Embryonic facial prominence (tissue), 1 donor: ENCODE measurements at regions not wholly inside any gene's neighbourhood (a gene's known extent, or its start where the extent isn't known, plus 50 kb on each side); places are given as distances from the start of the nearest gene placed in this dataset.
"Not testable (repeated sequence)": the region's sequence is repeated elsewhere in the genome, so short reads cannot be mapped to it uniquely, and the experiment has no call there.

Source experiments
- DNase-seq: peaks from one replicate; pipeline ENCODE4 v3.0.0-alpha.2; 2016; ENCODE audit errors: extremely low spot score

DNA sequence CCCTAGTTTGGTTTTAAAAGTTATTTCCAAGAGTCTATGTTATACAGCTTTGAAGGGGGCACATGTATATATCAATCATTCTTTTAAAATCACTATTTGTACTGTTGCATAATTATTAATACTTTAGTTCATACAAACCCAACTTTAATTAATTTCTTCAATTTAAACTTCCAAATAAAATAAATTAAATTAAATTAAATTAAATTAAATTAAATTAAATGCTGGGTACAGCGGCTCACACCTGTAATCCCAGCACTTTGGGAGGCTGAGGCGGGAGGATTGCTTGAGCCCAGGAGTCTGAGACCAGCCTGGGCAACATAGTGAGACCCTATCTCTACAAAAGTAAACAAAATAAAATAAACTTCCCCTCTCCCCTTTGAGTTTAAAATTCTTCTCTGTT, 98.9 kb upstream of the MYO10 start:
- DNase-seq = not testable (repeated sequence)

DNA sequence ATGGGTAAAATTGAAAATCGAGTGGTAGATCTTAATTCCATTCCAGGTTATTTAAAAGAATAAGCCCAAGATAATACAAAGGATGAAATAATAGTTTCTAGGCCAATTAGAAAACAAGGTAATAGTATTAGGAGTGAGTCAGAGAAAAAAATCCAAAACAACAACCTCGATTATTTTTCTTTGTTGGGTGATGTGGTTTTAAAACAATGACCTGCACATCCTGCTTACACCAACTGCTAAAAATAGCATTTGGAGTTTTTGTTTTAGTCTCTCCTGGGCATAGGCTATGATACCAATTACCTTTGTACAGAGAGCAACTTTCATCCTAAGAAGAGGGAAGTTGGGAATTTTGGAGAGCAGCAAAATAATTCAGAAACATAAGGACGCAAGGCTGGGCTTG, 101.7 kb upstream of the MYO10 start:
- no peak for DNase-seq

DNA sequence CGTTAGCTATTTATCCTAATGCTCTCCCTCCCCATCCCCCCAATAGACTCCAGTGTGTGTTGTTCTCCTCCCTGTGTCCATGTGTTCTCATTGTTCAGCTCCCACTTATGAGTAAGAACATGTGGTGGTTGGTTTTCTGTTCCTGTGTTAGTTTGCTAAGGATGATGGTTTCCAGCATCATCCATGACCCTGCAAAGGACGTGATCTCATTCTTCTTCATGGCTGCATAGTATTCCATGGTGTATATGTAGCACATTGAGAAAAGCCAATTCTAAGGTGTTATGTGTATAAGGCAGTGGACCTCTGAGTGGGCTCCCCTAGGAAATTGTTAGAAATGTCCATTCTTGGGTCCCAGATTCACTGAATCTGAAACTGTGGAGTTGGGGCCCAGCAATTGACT, 103.1 kb upstream of the MYO10 start:
- no peak for DNase-seq

DNA sequence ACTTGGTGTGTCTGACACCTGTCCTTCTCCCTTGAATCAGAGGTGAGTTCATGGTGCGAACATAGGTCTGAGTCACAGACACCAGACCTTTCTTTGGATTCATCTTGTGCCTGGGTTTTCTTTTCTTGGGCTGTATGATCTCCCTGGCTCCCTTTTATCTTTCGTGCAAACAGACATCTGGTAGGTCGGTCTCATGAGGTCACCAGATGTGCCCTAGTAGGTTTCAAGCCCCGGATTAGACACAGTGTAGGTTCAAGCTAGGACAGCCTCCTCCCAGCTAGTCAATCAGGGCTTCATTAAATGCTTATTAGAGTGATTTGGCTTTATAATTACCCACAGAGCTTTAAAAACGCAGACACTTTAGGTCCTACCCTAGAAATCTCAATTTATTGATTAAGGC, 106.0 kb upstream of the MYO10 start:
- DNase-seq = no peak

DNA sequence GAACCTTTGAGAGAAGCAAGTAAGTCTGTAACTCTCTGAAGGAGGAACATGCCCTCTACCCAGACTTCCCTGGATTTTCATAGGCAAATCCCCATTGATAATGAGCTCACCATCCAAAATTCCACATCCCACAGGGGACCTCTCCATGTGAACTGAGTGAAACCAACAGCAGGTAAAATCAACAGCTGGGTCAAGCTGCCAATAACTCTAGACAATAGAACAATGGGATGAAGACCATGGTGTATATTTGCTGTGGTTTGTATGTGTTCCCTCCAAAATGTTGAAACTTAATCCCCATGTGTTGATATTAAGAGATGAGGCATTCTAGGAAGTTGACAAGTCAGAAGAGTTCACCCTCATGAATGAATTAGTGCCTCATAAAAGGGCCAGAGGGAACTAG, 110.2 kb upstream of the MYO10 start:
- DNase-seq = no peak

DNA sequence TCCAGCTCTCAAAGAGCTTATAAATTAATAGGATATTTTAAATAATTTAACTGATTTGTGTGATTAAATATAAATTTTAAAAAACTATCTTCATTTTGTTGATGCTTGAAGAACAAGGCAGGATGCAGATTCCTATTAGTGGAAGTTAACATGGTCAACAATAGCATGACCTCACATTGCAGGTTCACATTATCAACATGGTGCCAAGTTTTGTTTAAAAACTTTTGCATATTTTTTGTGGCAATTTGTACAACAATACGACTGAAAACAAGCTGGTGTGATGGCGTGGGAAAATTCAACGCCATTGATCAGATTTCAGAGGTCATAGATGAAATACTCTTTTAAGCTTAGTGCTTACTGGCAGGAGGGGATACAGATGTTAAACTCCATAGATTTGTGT, 114.1 kb upstream of the MYO10 start:
- DNase-seq = no peak

DNA sequence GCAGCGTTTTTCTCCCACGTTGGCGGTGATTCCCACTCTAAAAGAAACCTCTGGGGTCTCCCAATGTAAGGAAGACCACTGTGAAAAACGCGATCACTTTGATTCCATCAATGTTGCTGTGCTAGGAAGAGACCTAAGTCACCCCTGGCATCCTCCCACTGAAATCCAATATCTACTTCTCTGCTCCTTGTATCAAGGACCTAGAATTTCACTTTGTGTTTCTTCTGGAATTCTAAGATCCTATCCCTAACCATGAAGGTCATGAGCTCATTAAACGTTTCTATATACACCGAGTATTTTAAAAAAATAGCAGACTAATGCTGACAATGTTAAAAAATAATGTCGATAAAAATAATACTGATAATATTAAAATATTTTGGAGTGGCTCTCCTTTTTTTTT, 118.8 kb upstream of the MYO10 start:
- DNase-seq = no peak

DNA sequence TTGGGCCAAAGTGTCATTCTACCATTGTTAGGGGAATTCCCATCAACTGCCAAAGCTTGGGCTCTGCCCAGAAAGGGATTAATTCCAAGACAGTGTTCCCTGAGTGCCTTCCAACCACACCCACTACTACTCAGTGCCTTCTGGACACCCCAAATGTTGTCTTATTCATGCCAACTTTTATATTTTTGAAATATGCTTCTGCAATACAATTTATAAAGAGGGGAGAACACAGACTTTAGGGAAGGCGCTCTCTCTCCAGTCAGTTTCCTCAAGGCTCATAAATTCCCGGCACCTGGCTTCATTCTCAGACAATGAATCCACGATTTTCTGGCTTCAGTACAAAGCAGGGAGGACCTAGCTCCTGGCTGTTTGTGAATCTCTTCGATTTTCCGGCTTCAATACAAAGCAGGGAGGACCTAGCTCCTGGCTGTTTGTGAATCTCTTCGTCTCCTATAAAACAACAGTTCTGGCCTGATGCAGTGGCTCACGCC, 120.1 kb upstream of the MYO10 start:
- no peak for DNase-seq

DNA sequence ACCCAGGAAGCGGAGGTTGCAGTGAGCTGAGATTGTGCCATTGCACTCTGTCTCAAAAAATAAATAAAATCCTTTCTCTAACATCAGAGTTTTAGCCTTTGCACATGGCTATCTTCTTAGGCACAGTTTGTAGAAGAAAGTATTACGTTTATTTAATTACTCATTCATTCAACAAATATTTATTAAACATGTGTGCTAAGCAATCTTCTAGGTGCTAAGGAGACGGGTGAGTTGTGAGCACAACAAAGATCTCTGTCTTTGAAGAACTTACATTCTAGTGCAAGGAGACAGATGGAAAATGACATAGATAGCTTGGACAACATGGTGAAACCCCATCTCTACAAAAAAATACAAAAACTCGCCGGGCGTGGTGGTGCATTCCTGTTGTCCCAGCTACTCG, 122.3 kb upstream of the MYO10 start:
- no peak for DNase-seq

DNA sequence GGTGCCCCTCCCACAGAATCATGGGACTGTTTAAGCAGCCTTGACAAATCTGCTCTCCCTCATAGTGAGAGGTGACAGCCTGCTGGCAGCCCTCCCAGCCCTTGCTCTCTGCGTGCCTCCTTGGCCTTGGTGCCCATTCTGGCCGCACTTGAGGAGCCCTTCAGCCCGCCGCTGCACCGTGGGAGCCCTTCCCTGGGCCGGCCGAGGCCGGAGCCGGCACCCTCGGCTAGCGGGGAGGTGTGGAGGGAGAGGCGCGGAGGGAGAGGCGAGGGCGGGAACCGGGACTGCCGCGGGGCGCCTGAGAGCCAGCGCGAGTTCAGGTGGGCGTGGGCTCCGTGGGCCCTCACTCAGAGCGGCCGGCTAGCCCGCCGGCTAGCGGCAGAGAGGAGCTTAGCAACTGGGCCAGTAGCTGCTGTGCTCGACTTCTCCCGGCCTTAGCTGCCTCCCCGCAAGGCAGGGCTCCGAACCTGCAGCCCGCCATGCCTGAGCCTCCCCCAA, 125.9 kb upstream of the MYO10 start:
- DNase-seq = no peak

DNA sequence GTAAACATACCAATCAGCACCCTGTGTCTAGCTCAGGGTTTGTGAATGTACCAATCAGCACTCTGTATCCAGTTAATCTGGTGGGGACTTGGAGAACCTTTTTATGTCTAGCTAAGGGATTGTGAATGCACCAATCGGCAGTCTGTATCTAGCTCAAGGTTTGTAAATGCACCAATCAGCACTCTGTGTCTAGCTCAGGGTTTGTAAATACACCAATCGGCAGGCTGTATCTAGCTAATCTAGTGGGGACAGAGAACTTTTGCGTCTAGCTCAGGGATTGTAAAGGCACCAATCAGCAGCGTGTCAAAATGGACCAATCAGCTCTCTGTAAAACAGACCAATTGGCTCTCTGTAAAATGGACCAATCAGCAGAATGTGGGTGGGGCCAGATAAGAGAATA, 126.7 kb upstream of the MYO10 start:
- not testable (repeated sequence) for DNase-seq

DNA sequence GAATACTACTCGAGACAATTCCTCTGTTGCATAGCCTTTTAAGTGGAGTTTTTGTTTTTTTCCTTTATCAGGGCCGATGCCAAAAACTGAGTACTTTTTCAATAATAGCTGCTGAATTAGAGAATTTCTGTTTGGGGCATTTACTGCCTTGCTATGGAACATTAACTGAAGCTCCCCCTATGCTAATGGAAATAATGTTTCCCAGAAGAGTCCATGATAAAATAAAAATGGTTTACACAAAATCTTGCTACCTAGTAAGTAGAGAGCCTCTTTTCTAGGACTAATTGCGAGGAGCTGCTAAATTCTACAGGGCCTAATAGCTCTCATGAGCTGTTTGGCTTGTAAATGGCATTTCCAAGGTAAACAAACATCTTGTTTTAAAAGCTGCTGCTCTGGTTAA, 128.2 kb upstream of the MYO10 start:
- no peak for DNase-seq

DNA sequence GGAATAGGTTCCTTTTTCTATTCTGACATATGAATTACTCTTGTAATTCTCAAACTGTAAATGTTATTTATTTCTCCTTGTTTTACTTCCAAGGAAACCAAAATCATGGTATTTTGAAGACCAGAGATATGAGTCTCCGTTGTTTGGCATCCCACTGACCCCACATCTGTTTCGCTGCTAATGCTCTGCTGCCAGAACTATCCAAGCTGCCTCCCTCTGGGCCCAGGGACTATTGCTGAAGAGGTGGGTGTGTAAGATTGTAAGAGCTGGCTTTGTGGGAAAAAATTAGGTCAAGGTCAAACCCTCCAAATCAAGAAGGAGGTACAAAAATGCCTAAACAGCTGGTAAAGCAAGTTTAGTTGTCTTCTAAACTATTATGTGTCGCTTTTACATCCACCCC, 129.4 kb upstream of the MYO10 start:
- DNase-seq = no peak

DNA sequence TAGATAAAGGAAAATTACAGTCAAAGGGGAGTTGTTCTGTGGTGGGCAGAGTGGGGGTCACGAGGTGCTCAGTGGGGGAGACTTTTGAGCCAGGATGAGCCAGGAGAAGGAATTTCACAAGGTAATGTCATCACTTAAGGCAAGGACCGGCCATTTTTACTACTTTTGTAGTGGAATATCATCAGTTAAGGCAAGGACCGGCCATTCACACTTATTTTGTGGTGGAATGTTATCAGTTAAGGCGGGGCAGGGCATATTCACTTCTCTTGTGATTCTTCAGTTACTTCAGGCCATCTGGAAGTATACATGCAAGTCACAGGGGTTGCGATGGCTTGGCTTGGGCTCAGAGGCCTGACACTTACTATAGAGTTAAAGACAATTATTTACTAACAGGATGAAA, 129.9 kb upstream of the MYO10 start:
- DNase-seq = not testable (repeated sequence)

DNA sequence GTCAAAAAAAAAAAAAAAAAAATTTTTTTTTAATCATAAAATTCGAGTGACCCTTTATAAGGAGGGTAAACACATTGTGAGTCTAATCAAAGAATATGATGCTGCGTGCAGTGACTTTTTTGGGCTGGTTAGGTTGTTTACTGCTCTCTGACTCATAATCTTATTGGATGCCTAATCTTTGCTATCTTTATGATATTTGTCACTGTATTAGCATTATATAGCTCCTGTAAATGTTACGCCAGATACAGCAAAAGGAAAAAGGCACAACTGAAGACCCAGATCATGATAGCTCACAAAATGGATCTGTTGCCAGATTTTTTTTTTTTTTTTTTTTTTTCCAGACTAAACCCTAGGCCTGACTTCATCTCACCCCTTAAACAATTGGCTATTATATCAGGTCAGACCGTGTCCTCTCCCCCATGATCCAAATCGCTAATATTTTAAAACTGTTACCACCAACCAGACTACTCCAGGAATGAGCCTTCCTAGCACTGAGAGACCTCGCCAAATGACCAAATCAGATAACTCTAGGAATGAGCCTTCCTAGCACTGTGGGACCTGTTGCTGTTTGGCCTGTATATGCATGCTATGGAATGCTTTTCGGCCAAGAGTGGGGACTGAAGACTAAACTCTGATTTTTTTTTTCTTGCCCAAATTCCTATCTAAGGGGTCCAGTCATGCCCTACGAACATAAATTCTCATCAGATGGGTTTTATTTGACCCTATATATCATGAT, 131.7 kb upstream of the MYO10 start:
- DNase-seq = no peak

DNA sequence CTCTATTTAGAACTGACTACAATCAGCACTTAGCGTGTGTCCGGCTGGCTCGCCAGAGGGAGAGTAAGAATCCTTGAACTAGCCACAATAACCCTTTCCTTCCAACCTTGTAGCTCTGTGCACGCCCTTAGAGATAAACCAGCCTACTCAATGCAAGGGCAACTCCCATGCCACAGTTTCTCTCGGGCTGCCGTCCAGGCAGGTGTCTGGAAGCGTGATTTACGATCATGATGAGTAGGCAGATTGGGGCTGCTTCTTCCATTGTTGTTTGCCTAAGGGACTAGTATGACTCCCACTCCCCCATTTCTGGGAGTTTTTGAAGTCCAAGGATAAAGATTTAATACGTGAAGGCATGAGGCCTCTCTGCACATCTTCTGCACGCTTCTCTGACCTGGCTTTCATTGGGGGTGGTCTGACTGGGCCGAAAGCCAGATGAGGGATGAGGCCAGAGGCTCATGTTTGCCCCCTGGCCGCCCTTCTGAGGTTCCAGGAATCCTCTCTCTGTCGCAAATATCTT, 134.0 kb upstream of the MYO10 start:
- no peak for DNase-seq

DNA sequence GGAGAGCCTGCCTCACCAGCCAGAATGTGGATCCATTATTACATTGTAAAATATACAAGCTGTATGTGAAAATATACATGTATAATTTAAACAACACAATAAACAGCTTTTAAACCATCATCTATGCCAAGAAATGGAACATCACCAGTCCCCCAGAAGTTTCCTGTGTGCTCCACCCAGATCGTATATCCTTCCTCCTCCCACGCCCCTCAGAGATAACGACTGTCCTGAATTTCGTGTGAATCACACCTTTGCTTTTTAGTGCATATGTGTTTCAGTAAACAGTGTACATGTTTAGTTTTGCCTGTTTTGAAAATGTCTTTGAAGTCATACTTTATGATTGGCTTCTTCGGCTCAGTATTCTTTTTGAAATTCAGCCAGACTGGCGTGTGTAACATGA, 134.6 kb upstream of the MYO10 start:
- no peak for DNase-seq

DNA sequence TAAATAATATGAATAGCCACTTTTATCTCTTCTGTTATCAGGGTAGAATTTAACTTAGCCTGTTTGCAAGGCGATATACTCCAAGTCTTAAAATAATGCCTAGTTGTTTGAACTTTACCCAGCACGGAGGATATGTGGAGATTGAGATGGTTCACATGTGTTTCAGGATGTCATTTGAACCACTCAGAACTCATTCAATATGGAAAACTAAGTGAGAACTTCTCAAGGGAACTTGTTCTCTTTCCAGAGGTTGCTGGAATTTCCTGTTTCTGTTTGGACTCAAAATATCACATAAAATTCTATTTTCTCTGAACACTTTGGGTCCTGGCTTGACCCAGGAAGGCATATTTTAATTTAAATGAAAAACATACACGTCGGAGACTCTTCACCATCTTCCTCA, 139.1 kb upstream of the MYO10 start:
- DNase-seq = no peak

DNA sequence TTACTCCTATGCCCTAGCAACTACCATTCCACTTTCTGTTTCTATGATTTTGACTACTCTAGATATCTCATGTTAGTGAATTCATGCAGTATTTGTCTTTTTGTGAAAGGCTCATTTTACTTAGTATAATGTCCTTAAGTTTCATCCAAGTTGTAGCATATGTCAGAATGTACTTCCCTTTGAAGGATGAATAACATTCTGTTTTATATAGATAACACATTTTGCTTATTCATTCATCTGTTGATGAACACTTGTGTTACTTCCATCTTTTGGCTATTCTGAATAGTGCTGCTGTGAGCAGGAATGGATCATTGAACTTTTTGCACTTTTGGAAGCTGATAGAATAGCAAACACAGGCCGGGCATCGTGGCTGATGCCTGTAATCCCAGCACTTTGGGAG, 140.2 kb upstream of the MYO10 start:
- DNase-seq = no peak

DNA sequence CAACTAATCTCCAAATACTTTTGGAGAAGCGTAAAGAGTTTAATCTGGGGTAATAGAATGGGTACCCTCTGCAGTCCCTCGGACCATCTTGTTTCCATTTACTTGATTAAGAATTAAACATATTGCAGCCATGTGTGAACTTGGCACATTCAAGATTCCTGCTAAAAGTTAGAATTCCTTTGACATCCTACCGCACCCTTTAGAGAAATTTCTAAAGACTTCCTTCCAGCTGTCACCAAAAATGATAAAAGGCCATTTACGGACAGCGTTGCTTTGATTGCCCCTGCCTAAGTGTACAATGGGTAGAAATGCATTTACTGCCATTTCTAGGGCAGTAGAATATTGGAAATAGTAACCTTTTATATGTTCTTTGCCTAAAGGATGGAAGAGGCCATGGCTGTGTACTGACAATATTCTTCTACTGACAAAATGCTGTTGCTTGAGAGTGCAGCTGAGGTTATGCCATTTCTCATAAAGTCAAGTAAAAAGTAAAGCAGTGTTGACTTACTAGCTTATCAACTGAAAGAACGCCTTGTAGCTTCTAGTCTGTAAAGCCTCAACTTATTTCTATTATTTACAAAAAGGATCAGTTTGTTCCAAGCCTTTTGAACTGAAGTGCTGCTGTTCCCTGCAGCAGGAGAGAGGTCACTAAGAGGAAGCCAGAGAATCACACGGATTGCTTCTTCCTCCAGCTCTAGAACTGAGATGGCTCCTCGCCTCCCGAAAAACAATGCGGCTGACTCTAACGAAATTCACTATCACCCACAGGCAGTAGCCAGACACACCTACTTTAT, 139.8 kb upstream of the BASP1 start:
- DNase-seq = no peak

DNA sequence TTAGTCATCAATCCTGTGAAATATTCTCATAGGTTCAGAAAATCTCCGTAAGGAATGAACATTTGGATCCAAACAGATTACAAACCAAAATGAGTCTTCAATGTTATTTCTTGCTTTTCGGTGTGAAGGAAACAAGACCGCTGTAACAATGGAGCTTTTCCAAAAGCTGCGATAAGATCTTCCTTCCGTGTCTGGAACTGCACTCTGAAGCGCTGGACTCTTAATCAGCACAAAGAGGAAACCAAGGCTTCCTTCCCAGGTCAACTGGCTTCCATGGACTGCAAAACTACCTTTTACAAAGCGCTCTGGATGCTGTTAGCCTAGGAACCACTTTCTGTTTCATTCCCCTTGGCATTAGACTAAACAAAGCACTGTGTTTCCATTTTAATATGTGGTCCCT, 137.9 kb upstream of the BASP1 start:
- no peak for DNase-seq

DNA sequence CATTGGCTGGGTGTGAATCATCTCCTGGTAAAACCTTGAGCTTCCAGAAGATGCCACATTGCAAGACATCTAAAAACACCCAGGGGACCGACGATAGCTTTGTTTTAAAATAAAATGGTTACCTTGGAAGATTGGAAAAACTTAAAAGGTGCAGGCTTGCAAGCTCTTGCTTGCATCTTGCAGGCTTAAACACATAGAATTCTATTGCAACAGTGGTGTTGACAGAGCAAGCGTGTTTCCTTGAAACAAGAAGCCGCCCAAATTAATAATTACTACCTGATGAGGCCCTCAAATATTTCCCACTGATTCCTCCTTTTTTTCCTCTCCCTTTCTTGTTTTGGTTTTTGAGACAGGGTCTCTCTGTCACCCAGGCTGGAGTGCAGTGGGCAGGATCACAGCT, 137.1 kb upstream of the BASP1 start:
- DNase-seq = no peak

DNA sequence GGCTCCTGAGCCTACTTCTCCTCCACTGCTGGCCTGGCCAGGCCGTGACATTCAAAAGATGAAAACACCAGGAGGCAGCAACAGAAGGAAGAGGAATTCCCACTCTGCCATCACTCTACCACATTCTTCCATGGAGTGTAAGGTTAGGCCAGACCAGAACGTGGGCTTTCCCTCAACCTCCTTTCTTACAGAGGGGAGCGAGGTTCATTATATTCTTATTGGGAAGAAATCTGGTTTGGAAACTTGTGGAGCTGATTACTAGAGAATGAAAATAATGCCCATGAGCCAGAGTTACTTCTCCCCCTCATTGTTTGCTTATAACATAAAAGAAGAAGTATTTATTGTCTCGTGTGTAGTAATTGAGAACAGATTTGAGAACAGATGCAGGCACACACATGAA, 136.3 kb upstream of the BASP1 start:
- no peak for DNase-seq
